ENCODE measurements at regions not wholly inside any gene's neighbourhood (a gene's known extent, or its start where the extent isn't known, plus 50 kb on each side); places are given as distances from the start of the nearest gene placed in this dataset.

- H3K4me3 ChIP-seq, result no peak overlapping the region
- H3K9me3 ChIP-seq, result no peaks in the 10 kb centered on the region
- no peaks in the 10 kb centered on the region for H3K36me3 ChIP-seq (ENCODE audit: low read depth)
- no peaks in the 10 kb centered on the region for H3K4me1 ChIP-seq (ENCODE audit: low read depth)
- intact Hi-C loops (cut with DNase I, micrococcal nuclease), result no loop called here
- TF ChIP-seq CTCF (IDR thresholded peaks at IDR 0.05), result no peak
- ATAC-seq, result no peak
- no peak for DNase-seq
Measured at GRCh38 chr4:149245333-149245732, 570.3 kb downstream of the IQCM start.

- no peaks in the 10 kb centered on the region for H3K9me3 ChIP-seq
- H3K36me3 ChIP-seq (ENCODE audit: low read depth), result no peaks in the 10 kb centered on the region
- TF ChIP-seq CTCF (IDR thresholded peaks at IDR 0.05), result no peak
- intact Hi-C loops (cut with DNase I, micrococcal nuclease), result no loop called here
- H3K4me3 ChIP-seq, result no peak overlapping the region
- no peak for ATAC-seq
- no peaks in the 10 kb centered on the region for H3K4me1 ChIP-seq (ENCODE audit: low read depth)
- no peak for DNase-seq
Measured at GRCh38 chr4:149238097-149238496, 577.5 kb downstream of the IQCM start.

- intact Hi-C loops (cut with DNase I, micrococcal nuclease), result no loop called here
- no peak overlapping the region for H3K4me3 ChIP-seq
- H3K9me3 ChIP-seq, result no peaks in the 10 kb centered on the region
- peak in 1 of 3 donors; percentile 20 for DNase-seq
- TF ChIP-seq CTCF (IDR thresholded peaks at IDR 0.05), result no peak
- H3K4me1 ChIP-seq (ENCODE audit: low read depth), result no peaks in the 10 kb centered on the region
- H3K36me3 ChIP-seq (ENCODE audit: low read depth), result no peaks in the 10 kb centered on the region
- ATAC-seq, result peak; percentile 52
Measured at GRCh38 chr4:149234798-149235197, 580.8 kb downstream of the IQCM start.

GRCh38 chr4:149223659-149224058, 592.0 kb downstream of the IQCM start:
- H3K4me1 ChIP-seq (ENCODE audit: low read depth), result no peaks in the 10 kb centered on the region
- ATAC-seq, result no peak
- intact Hi-C loops (cut with DNase I, micrococcal nuclease), result no loop called here
- H3K36me3 ChIP-seq (ENCODE audit: low read depth), result no peaks in the 10 kb centered on the region
- H3K9me3 ChIP-seq, result peaks cover 15% of the 10 kb centered on the region
- DNase-seq, result no peak
- H3K4me3 ChIP-seq, result no peak overlapping the region
- TF ChIP-seq CTCF (IDR thresholded peaks at IDR 0.05), result no peak

GRCh38 chr4:149218672-149219071, 597.0 kb downstream of the IQCM start:
- no peaks in the 10 kb centered on the region for H3K36me3 ChIP-seq (ENCODE audit: low read depth)
- no peak for TF ChIP-seq CTCF (IDR thresholded peaks at IDR 0.05)
- no peak overlapping the region for H3K4me3 ChIP-seq
- intact Hi-C loops (cut with DNase I, micrococcal nuclease), result no loop called here
- no peak for ATAC-seq
- DNase-seq, result no peak
- H3K9me3 ChIP-seq, result peaks cover 15% of the 10 kb centered on the region
- no peaks in the 10 kb centered on the region for H3K4me1 ChIP-seq (ENCODE audit: low read depth)

GRCh38 chr4:149214301-149214700, 601.3 kb downstream of the IQCM start:
- no peak for DNase-seq
- no peak for ATAC-seq
- intact Hi-C loops (cut with DNase I, micrococcal nuclease), result no loop called here
- peaks cover under 1% of the 10 kb centered on the region for H3K9me3 ChIP-seq
- no peak for TF ChIP-seq CTCF (IDR thresholded peaks at IDR 0.05)
- no peak overlapping the region for H3K4me3 ChIP-seq
- H3K36me3 ChIP-seq (ENCODE audit: low read depth), result no peaks in the 10 kb centered on the region
- H3K4me1 ChIP-seq (ENCODE audit: low read depth), result no peaks in the 10 kb centered on the region

All from mucosa of descending colon (tissue), 3 donors.